ENCODE measurements at regions not wholly inside any gene's neighbourhood (a gene's known extent, or its start where the extent isn't known, plus 50 kb on each side); places are given as distances from the start of the nearest gene placed in this dataset.

DNA sequence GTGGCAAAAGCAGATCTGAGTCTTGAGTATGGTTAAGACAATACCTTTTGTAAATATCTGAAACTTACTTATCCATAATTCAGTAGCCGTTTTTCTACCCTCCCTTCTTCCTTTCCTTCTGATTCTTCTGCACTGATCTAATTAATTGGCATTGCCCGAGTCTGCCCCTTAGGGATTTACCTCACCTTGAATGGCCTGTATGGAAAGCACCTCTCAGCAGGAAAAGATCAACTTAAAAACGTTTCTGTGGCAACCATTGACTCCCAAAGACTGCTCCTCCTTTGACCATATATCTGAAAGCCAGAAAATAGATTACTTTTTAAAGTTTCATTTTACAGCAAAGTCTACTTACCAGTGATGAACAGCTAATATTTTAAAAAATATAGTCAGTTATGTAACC is 496.5 kb upstream of the LCORL start:
- TF ChIP-seq, protein P1, sequence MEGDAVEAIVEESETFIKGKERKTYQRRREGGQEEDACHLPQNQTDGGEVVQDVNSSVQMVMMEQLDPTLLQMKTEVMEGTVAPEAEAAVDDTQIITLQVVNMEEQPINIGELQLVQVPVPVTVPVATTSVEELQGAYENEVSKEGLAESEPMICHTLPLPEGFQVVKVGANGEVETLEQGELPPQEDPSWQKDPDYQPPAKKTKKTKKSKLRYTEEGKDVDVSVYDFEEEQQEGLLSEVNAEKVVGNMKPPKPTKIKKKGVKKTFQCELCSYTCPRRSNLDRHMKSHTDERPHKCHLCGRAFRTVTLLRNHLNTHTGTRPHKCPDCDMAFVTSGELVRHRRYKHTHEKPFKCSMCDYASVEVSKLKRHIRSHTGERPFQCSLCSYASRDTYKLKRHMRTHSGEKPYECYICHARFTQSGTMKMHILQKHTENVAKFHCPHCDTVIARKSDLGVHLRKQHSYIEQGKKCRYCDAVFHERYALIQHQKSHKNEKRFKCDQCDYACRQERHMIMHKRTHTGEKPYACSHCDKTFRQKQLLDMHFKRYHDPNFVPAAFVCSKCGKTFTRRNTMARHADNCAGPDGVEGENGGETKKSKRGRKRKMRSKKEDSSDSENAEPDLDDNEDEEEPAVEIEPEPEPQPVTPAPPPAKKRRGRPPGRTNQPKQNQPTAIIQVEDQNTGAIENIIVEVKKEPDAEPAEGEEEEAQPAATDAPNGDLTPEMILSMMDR (IDR thresholded peaks at IDR 0.05): no peak
- Histone ChIP-seq H3K27ac (no peak overlapping the region), H3K9me3 (no peaks in the 10 kb centered on the region), H3K36me3 (no peaks in the 10 kb centered on the region), H3K4me1 (no peaks in the 10 kb centered on the region), H3K27me3 (no peaks in the 10 kb centered on the region), H3K4me3 (no peak overlapping the region)
- no peak for DNase-seq (ENCODE audit: low spot score in 2 of 2)
- intact Hi-C loops (cut with DNase I): no loop called here

DNA sequence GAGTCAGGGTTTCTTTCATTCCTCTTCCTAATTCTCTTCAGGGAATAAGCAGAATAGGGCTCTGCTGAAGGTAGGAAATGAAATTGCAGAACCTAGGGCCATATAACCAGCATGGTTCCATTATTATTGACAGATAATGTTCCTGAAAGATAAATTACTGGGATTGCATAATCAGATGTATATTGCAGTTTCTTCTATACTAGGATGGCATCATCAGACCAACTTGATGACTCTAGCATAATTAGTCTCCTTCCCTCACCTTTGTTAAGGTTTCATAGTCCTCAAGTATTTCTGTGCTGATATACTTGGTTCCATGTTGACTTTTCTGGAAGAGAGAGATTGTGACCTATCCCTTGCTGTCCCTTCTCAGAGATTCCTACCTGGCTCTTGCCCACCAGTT is 492.3 kb upstream of the LCORL start:
- H3K27ac ChIP-seq: no peak overlapping the region
- TF ChIP-seq, protein P1 (IDR thresholded peaks at IDR 0.05): no peak

DNA sequence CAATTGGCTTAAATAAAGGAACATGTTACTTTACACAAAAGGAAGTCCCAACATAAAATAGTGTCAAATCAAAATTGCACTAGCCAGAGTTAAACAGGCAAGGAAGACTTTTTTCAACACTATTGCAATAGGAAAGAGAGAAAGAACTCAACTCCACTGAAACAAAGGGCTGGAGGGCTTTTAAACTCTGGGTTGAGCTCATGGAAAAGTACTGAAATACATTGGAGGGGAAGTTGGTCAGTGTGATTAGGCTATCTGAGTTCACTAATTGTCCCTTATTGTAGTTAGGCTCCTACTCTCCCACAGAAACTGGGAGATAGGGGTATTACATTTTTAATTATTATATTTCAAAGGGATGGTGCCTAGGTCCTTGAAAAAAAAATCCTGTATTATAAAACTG is 491.2 kb upstream of the LCORL start:
- Histone ChIP-seq H3K4me3 (no peak overlapping the region), H3K27ac (no peak overlapping the region), H3K4me1 (no peaks in the 10 kb centered on the region), H3K27me3 (no peaks in the 10 kb centered on the region), H3K36me3 (no peaks in the 10 kb centered on the region), H3K9me3 (no peaks in the 10 kb centered on the region)
- intact Hi-C loops (cut with DNase I): no loop called here
- DNase-seq (ENCODE audit: low spot score in 2 of 2): no peak
- TF ChIP-seq, protein P1 (IDR thresholded peaks at IDR 0.05): no peak

More for the DNA sequence above, 492.3 kb upstream of the LCORL start:
- no peak for DNase-seq (ENCODE audit: low spot score in 2 of 2)
- Histone ChIP-seq H3K27me3 (no peaks in the 10 kb centered on the region), H3K4me1 (no peaks in the 10 kb centered on the region), H3K9me3 (no peaks in the 10 kb centered on the region), H3K36me3 (no peaks in the 10 kb centered on the region), H3K4me3 (no peak overlapping the region)
- intact Hi-C loops (cut with DNase I): no loop called here

DNA sequence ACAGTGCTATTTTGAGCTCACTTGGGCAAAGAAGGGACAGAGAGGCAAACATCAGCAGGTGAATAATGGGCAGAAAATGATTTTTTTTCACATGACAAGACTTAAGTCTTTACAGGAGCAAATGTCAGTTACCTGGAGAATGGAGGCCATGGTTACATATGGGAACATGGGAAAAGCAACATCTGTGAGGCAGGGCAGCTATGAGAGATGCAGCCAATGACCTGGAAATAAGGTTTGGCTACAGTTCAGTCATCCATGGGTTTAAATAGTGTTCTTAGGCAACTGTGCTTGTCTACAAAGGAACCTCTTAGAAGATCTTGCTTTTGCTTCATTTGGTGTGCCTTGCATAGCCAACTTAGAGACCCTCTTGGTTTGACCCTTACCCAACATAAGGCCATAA is 490.2 kb upstream of the LCORL start:
- DNase-seq (ENCODE audit: low spot score in 2 of 2): no peak
- H3K4me1 ChIP-seq: no peaks in the 10 kb centered on the region
- intact Hi-C loops (cut with DNase I): no loop called here
- H3K27ac ChIP-seq: no peak overlapping the region
- no peaks in the 10 kb centered on the region for H3K36me3 ChIP-seq
- H3K9me3 ChIP-seq: no peaks in the 10 kb centered on the region
- no peaks in the 10 kb centered on the region for H3K27me3 ChIP-seq
- TF ChIP-seq, protein P1 (IDR thresholded peaks at IDR 0.05): no peak
- no peak overlapping the region for H3K4me3 ChIP-seq

DNA sequence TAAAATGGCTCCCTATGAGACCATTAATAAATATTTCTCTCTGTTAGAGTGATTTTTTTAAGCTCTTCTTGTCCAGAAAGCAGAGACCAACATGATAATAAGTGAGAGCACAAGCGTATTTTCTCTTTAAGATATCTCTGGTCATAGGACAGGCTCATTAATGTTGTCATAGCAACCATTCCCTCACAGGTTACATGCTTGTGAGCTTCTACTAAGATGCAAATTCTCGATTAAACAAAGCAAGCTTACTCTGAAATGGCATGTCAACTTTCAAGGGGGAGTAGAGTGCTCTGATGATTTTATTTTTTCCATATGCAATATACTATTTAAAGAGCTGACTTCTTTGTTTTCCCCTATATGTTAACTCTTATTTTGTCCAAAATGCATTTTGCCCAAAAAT is 487.2 kb upstream of the LCORL start:
- intact Hi-C loops (cut with DNase I): no loop called here
- Histone ChIP-seq H3K4me3 (no peak overlapping the region), H3K4me1 (no peaks in the 10 kb centered on the region), H3K27ac (no peak overlapping the region), H3K9me3 (no peaks in the 10 kb centered on the region), H3K36me3 (no peaks in the 10 kb centered on the region), H3K27me3 (no peaks in the 10 kb centered on the region)
- TF ChIP-seq, protein P1 (IDR thresholded peaks at IDR 0.05): no peak
- no peak for DNase-seq (ENCODE audit: low spot score in 2 of 2)

DNA sequence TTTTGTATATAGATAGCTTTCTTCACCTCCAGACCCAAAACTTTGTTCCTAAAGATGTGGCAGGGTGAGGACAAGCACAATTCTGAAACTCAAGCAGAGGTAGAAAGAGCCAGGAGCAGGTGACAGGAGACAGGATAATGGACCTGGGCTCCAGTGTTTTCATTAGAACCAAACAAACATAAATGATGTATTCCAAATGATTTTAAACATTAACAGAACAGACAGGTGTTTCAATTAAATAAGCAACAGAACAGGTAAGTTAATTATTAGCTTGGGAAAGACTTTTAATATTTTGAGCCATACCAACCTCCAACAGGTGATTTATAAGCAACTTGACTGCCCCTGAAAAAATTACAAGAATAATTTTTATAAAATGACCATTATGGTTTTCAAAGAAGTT is 459.4 kb upstream of the LCORL start:
- no peak overlapping the region for H3K4me3 ChIP-seq
- no peaks in the 10 kb centered on the region for H3K9me3 ChIP-seq
- DNase-seq (ENCODE audit: low spot score in 2 of 2): no peak
- H3K36me3 ChIP-seq: no peaks in the 10 kb centered on the region
- intact Hi-C loops (cut with DNase I): no loop called here
- H3K27me3 ChIP-seq: no peaks in the 10 kb centered on the region
- TF ChIP-seq, protein P1 (IDR thresholded peaks at IDR 0.05): no peak
- no peaks in the 10 kb centered on the region for H3K4me1 ChIP-seq
- no peak overlapping the region for H3K27ac ChIP-seq

All from ascending aorta (tissue), 2 donors.